OCI-LY7 (cell line): ENCODE measurements at regions not wholly inside any gene's neighbourhood (a gene's known extent, or its start where the extent isn't known, plus 50 kb on each side); places are given as distances from the start of the nearest gene placed in this dataset.
"Not testable (repeated sequence)": the region's sequence is repeated elsewhere in the genome, so short reads cannot be mapped to it uniquely, and the experiment has no call there.

Experiments used
- BruUV-seq: library from RNA; stranded (reverse); fragments of 400-500 nt; replicated peaks from 2 replicates; lab custom pipeline; 2021; lab: Mats Ljungman, UMichigan
- CTCF ChIA-PET: fragments of 300-600 bp; sonication (Branson Sonifier 250); formaldehyde crosslinking; loops from one replicate; lab custom pipeline; 2022; ENCODE audit warnings: antibody characterized with exemption; ENCODE audit not compliant: unreplicated experiment; lab: Charles Lee
- POLR2A ChIA-PET: fragments of 300-600 bp; sonication (Branson Sonifier 250); formaldehyde crosslinking; loops from one replicate; lab custom pipeline; 2022; ENCODE audit warnings: antibody characterized with exemption; lab: Charles Lee
- DNase-seq: peaks from one replicate; pipeline ENCODE4 v3.0.0-alpha.2; 2015; ENCODE audit warnings: low spot score
- H2AFZ ChIP-seq: fragments of 200-600 bp; sonication (generic), shearing (Covaris generic); 2 replicates; pipeline ENCODE4 v1.6.1; 2014; ENCODE audit warnings: mild to moderate bottlenecking, antibody characterized with exemption, low read length, moderate library complexity
- H3K27ac ChIP-seq: fragments of 200-600 bp; sonication (generic); 2 replicates; pipeline ENCODE4 v1.5.1; 2014; ENCODE audit warnings: mixed run types, low read depth, mild to moderate bottlenecking, moderate library complexity, low read length, inconsistent platforms; ENCODE audit not compliant: poor library complexity, severe bottlenecking
- H3K36me3 ChIP-seq: fragments of 200-600 bp; sonication (generic); 2 replicates; pipeline ENCODE4 v1.6.1; 2014; ENCODE audit warnings: mild to moderate bottlenecking, antibody characterized with exemption, low read length, moderate library complexity, mixed read lengths; ENCODE audit not compliant: insufficient read depth
- H3K4me1 ChIP-seq: fragments of 200-600 bp; sonication (generic); 2 replicates; pipeline ENCODE4 v1.5.1; 2014; ENCODE audit warnings: mild to moderate bottlenecking, low read length; ENCODE audit not compliant: insufficient read depth, poor library complexity, severe bottlenecking
- H3K4me2 ChIP-seq: fragments of 200-600 bp; sonication (generic); 2 replicates; pipeline ENCODE4 v1.6.1; 2014; ENCODE audit warnings: mild to moderate bottlenecking, low read length
- H3K4me3 ChIP-seq: fragments of 200-600 bp; sonication (generic); 2 replicates; pipeline ENCODE4 v1.5.1; 2014; ENCODE audit warnings: mild to moderate bottlenecking, low read depth, low read length; ENCODE audit not compliant: poor library complexity, severe bottlenecking
- H3K79me2 ChIP-seq: fragments of 200-600 bp; sonication (generic); 2 replicates; pipeline ENCODE4 v1.6.1; 2016; ENCODE audit warnings: low read depth, mild to moderate bottlenecking, low read length, moderate library complexity, mixed read lengths; ENCODE audit not compliant: insufficient read depth
- H3K9me2 ChIP-seq: fragments of 200-600 bp; sonication (generic); 2 replicates; pipeline ENCODE4 v1.6.1; 2016; ENCODE audit warnings: mild to moderate bottlenecking, low read length, mixed read lengths; ENCODE audit not compliant: insufficient read depth
- H3K9me3 ChIP-seq: fragments of 200-600 bp; sonication (generic); 2 replicates; pipeline ENCODE4 v1.6.1; 2014; ENCODE audit warnings: mild to moderate bottlenecking, mixed run types, low read length, mixed read lengths
- H4K20me1 ChIP-seq: fragments of 200-600 bp; sonication (generic); 2 replicates; pipeline ENCODE4 v1.6.1; 2014; ENCODE audit warnings: mild to moderate bottlenecking, antibody characterized with exemption, low read length, moderate library complexity, mixed read lengths; ENCODE audit not compliant: insufficient read depth
- EZH2phosphoT487 ChIP-seq: fragments of 200-600 bp; sonication (generic); IDR thresholded peaks from 2 replicates; pipeline ENCODE4 v1.6.1; 2018; ENCODE audit warnings: low read depth, borderline replicate concordance, mild to moderate bottlenecking, mixed run types, antibody characterized with exemption, low read length, moderate library complexity, mixed read lengths
- intact Hi-C: fragments of 100-400 bp; cut with micrococcal nuclease; formaldehyde crosslinking; loops from one replicate; pipeline ENCODE4 v1.10.0; 2022; ENCODE audit not compliant: unreplicated experiment
- TF ChIP-seq, protein P1 (sequence below): fragments of 200-600 bp; sonication (generic); conservative IDR thresholded peaks from 2 replicates; pipeline ENCODE4 v1.5.1; 2014; ENCODE audit warnings: mild to moderate bottlenecking, antibody characterized with exemption, low read length, moderate library complexity, mixed read lengths

DNA sequence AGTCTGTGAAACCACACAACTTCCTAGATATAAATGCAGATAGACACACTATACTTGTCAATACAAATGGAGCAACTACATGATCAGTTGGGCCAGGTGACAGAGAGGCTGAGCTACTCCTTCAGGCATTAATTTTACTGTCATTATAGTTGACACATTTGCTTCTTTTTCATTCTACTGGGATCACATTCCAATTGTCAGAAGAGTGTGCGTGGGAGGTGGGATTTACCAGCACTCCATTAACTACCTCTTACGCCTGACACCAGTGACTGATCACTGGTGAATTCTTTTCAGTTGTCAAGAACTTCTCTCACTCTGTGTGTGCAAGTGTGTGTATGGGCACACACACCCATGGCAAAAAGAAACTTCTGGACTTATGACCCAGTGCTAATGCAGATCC is 94.2 kb upstream of the DIAPH2 start:
- Histone ChIP-seq H3K27ac (no peak overlapping the region), H3K4me1 (no peaks in the 10 kb centered on the region), H3K4me2 (no peak overlapping the region), H2AFZ (no peak overlapping the region), H3K9me3 (no peaks in the 10 kb centered on the region), H3K36me3 (no peaks in the 10 kb centered on the region), H3K4me3 (no peak overlapping the region), H4K20me1 (no peaks in the 10 kb centered on the region), H3K79me2 (no peaks in the 10 kb centered on the region), H3K9me2 (no peaks in the 10 kb centered on the region)
- TF ChIP-seq, protein P1, sequence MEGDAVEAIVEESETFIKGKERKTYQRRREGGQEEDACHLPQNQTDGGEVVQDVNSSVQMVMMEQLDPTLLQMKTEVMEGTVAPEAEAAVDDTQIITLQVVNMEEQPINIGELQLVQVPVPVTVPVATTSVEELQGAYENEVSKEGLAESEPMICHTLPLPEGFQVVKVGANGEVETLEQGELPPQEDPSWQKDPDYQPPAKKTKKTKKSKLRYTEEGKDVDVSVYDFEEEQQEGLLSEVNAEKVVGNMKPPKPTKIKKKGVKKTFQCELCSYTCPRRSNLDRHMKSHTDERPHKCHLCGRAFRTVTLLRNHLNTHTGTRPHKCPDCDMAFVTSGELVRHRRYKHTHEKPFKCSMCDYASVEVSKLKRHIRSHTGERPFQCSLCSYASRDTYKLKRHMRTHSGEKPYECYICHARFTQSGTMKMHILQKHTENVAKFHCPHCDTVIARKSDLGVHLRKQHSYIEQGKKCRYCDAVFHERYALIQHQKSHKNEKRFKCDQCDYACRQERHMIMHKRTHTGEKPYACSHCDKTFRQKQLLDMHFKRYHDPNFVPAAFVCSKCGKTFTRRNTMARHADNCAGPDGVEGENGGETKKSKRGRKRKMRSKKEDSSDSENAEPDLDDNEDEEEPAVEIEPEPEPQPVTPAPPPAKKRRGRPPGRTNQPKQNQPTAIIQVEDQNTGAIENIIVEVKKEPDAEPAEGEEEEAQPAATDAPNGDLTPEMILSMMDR = no peak
- no peak for TF ChIP-seq EZH2phosphoT487
- intact Hi-C loops = no loop called here
- BruUV-seq = no TSS peak
- no peak for DNase-seq
- POLR2A ChIA-PET = no interaction called here
- CTCF ChIA-PET = no interaction called here

DNA sequence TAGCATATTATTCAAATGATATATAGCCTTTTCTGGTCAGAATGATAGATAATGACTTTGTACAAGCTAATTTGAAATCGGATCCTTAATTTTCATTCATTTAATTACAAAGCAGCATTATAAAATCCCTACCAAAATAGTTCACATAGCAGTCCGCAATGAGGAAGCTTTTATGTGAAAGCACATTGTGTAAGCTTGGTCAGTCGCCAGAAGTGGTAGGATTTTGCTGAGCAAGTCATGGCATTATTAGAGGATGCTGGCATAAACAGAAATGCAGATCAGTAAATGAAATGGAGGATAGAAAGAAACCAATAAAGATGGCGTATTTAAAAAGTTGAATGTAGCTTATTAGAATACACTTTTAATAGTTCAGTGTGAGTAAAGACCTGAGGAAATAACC is 93.2 kb upstream of the DIAPH2 start:
- Histone ChIP-seq H2AFZ (no peak overlapping the region), H3K4me1 (no peaks in the 10 kb centered on the region), H3K9me2 (no peaks in the 10 kb centered on the region), H3K9me3 (no peaks in the 10 kb centered on the region), H4K20me1 (no peaks in the 10 kb centered on the region), H3K4me3 (no peak overlapping the region), H3K79me2 (no peaks in the 10 kb centered on the region), H3K27ac (no peak overlapping the region), H3K4me2 (no peak overlapping the region), H3K36me3 (no peaks in the 10 kb centered on the region)
- no TSS peak for BruUV-seq
- CTCF ChIA-PET = no interaction called here
- POLR2A ChIA-PET = no interaction called here
- DNase-seq = no peak
- intact Hi-C loops = no loop called here
- no peak for TF ChIP-seq EZH2phosphoT487
- TF ChIP-seq, protein P1 = no peak

DNA sequence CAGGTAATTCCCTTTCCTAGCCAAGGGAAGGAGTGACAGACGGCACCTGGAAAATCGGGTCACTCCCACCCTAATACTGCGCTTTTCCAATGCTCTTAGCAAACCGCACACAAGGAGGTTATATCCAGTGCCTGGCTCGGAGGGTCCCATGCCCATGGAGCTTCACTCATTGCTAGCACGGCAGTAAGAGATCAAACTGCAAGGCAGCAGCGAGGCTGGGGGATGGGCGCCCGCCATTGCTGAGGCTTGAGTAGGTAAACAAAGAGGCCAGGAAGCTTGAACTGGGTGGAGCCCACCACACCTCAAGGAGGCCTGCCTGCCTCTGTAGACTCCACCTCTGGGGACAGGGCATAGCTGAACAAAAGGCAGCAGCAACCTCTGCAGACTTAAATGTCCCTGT is 86.8 kb upstream of the DIAPH2 start:
- CTCF ChIA-PET, intact Hi-C loops, H3K4me2 ChIP-seq, H3K9me2 ChIP-seq, DNase-seq, H3K79me2 ChIP-seq, POLR2A ChIA-PET, H3K9me3 ChIP-seq, H3K27ac ChIP-seq, H3K36me3 ChIP-seq, H4K20me1 ChIP-seq, BruUV-seq, H2AFZ ChIP-seq, H3K4me3 ChIP-seq, H3K4me1 ChIP-seq: not testable (repeated sequence)
